Esophagus squamous epithelium (tissue), 4 donors: ENCODE measurements at regions not wholly inside any gene's neighbourhood (a gene's known extent, or its start where the extent isn't known, plus 50 kb on each side); places are given as distances from the start of the nearest gene placed in this dataset.

Experiments used
- POLR2A ChIP-seq, 4 donors: fragments of 450-650 bp; IDR thresholded peaks; one replicate each; pipeline ENCODE4 v1.6.1; 2017; ENCODE audit warnings: antibody characterized with exemption in 4 of 4, mild to moderate bottlenecking in 4 of 4, moderate library complexity in 3 of 4
- TF ChIP-seq, protein P1 (sequence below), 6 experiments: fragments of 450-650 bp in 4 of 6; fragments of 200-600 bp in 2 of 6; sonication (generic) in 2 of 6; IDR thresholded peaks; one replicate each; pipeline ENCODE4 v1.5.1; 2016 to 2019; ENCODE audit warnings: antibody characterized with exemption in 6 of 6, mild to moderate bottlenecking in 4 of 6, moderate library complexity in 4 of 6

- TF ChIP-seq, protein P1, sequence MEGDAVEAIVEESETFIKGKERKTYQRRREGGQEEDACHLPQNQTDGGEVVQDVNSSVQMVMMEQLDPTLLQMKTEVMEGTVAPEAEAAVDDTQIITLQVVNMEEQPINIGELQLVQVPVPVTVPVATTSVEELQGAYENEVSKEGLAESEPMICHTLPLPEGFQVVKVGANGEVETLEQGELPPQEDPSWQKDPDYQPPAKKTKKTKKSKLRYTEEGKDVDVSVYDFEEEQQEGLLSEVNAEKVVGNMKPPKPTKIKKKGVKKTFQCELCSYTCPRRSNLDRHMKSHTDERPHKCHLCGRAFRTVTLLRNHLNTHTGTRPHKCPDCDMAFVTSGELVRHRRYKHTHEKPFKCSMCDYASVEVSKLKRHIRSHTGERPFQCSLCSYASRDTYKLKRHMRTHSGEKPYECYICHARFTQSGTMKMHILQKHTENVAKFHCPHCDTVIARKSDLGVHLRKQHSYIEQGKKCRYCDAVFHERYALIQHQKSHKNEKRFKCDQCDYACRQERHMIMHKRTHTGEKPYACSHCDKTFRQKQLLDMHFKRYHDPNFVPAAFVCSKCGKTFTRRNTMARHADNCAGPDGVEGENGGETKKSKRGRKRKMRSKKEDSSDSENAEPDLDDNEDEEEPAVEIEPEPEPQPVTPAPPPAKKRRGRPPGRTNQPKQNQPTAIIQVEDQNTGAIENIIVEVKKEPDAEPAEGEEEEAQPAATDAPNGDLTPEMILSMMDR (IDR thresholded peaks at IDR 0.05) = no peak
- no peak for TF ChIP-seq POLR2A (IDR thresholded peaks at IDR 0.05)
Observed at GRCh38 chr3:17825298-17825697, 82.9 kb upstream of the TBC1D5 start.
